Omental fat pad (tissue), 3 donors: ENCODE measurements at regions not wholly inside any gene's neighbourhood (a gene's known extent, or its start where the extent isn't known, plus 50 kb on each side); places are given as distances from the start of the nearest gene placed in this dataset.

ENCODE experiments used
- ATAC-seq: fragments of 150-250 bp; one replicate; pipeline ENCODE4 v1.9.1; 2016; ENCODE audit warnings: mild to moderate bottlenecking, moderate library complexity; ENCODE audit not compliant: low FRiP score
- DNase-seq: peaks from one replicate; pipeline ENCODE4 v3.0.0-alpha.2; 2019; ENCODE audit warnings: low spot score
- CTCF ChIP-seq, 3 donors: fragments of 450-650 bp; IDR thresholded peaks; one replicate each; pipeline ENCODE4 v1.5.1; 2016 to 2017; ENCODE audit warnings: antibody characterized with exemption in 3 of 3, mild to moderate bottlenecking in 3 of 3, moderate library complexity in 2 of 3

GRCh38 chr10:78749898-78750297, 318.9 kb upstream of the ZMIZ1 start:
- ATAC-seq (no peak), DNase-seq (no peak)
- no peak for TF ChIP-seq CTCF (IDR thresholded peaks at IDR 0.05)

- TF ChIP-seq CTCF (IDR thresholded peaks at IDR 0.05), result no peak
- ATAC-seq (no peak), DNase-seq (no peak)
These were observed 318.3 kb upstream of the ZMIZ1 start for GRCh38 chr10:78750418-78750817.

GRCh38 chr10:78751716-78752115, 317.1 kb upstream of the ZMIZ1 start:
- DNase-seq (no peak), ATAC-seq (no peak)
- no peak for TF ChIP-seq CTCF (IDR thresholded peaks at IDR 0.05)

- no peak for ATAC-seq
- no peak for DNase-seq
- TF ChIP-seq CTCF (IDR thresholded peaks at IDR 0.05), result no peak
These were observed 316.5 kb upstream of the ZMIZ1 start for GRCh38 chr10:78752221-78752620.

GRCh38 chr10:78752708-78753107, 316.1 kb upstream of the ZMIZ1 start:
- TF ChIP-seq CTCF (IDR thresholded peaks at IDR 0.05), result no peak
- ATAC-seq (no peak), DNase-seq (no peak)

GRCh38 chr10:78754269-78755062, 314.3 kb upstream of the ZMIZ1 start:
- DNase-seq, result no peak
- no peak for ATAC-seq
- no peak for TF ChIP-seq CTCF (IDR thresholded peaks at IDR 0.05)

GRCh38 chr10:78755063-78755701, 313.6 kb upstream of the ZMIZ1 start:
- DNase-seq (no peak), ATAC-seq (no peak)
- TF ChIP-seq CTCF (IDR thresholded peaks at IDR 0.05), result no peak
